ENCODE measurements at regions not wholly inside any gene's neighbourhood (a gene's known extent, or its start where the extent isn't known, plus 50 kb on each side); places are given as distances from the start of the nearest gene placed in this dataset.

DNA sequence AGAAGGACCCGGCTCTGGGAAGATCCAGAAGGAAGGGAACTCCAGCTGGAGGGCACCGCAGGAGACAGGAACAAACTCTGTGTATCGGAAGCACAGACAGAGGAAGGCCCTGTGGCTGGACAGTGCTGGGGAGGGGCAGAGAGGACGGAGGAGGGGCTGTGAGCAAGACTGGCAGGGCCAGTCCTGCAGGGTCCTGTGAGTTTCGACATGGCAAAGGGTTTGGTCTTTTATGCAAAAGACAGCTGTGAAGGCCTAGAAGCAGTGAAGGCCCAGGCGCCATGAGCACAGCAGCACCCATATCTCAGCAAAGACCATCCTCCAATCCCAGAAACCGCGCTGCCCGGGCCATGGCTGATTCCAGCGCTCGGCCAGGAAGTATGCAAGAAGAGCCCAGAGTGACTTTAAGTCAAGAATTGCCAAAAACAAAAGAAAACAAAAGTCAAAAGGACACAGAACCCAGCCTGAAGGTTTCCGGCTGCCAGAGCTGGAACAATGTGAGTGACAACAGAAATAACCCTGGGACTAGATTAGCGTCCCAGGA is 126.5 kb downstream of the NCOR2 start:
- DNase-seq, result no peak

DNA sequence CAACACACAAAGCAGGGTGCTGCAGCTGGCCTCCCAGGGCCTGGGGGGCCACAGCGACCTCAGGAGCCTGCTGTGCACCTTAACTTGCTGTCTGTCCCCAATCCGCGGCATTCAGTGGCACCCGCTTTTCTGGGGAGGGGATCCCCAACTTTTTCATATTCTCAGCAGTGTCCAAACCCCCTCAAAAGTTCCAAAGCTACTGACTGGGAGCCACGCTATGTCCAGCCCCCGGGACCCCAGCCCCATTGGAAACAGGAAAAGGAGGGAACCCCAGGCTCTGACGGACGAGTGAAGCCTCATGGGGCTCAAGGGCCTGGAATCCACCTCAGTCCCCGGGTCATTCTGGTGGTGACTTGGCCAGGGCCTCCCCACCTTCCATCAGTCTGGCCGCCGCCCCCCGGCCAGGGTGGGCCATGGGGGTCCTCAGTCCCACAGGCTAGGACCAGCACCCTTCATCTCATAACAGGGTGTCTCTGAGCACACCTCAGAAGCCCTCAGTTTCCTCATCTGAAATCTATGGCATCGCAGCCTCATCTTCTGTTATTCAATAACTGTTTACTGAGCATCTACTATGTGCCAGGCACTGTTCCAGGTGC is 127.3 kb downstream of the NCOR2 start:
- DNase-seq, result no peak

DNA sequence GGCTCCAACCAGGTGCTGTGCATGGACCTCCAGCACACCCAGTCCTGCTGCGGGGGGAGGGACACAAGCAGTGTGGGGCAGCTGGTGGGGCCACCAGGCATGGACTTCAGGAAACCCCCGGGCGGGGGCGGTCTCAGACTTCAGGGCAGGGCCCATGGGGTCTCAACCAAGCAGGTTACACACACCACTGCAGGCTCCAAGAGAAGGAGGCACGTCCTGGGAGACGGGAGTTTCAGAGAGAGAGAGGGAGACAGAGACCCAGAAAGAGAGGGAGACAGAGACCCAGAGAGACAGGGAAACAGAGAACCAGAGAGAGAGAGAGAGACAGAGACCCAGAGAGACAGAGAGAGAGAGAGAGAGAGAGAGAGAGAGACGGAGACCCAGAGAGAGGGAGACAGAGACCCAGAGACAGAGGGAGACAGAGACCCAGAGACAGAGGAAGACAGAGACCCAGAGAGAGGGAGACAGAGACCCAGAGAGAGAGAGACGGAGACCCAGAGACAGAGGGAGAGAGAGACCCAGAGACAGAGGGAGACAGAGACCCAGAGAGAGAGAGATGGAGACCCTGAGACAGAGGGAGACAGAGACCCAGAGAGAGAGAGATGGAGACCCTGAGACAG is 128.9 kb downstream of the NCOR2 start:
- DNase-seq, result no peak

DNA sequence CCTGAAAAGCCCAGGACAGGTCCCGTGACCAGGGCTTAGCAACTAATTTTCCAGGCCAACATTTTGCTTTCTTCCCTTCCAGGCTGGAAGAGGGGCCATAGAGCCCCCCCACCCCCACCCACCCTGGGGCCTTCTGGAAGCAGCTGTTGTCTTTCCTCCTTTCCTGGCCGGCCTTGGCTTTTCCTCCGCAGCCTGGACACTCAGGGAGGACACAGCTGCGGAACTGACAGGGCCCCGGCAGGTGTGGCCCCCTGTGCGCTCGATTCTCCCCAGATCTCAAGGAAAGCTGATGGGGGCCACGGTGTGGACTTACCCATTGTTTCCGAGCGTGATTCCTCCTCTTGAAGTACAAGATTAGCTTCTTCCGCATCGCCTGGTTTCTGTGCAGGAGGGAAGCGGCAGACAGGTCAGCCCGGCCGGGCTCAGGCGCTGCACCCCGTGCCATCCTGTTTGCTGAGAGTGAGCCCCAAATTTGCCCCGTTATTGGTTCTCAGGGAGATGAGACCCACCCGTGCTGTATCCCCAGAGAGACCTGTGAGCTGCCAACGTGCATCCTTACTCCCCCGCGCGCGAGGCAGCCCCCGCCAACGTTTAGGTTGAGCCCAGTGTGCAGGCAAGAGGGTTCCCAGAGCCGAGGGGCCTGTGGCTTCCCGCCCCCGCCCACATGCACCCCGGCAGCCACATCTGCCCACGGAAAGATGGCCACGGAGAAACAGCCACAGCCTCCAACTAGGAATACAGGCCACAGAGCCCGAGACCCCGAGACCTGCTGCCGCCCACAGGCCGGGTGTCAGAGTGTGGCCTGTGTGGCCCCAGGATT is 129.6 kb downstream of the NCOR2 start:
- no peak for DNase-seq

DNA sequence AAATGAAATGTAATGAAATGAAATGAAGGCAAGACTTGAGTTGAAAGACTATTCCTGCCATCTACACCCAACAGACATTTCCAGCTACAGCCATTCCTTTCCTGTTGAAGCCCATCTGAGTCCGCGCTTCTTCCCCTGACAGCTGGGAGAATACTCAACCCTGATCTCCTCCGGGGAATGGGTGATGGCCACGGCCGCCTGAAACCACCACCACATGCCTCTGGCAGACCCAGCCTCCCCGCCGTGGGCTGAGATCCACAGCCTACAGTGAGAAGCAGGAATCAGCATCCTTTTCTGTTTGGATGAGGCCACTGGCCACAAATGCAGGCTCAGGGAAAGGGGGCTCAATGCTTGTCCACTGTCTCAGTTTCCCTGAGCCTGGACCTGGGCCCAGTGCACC is 130.3 kb downstream of the NCOR2 start:
- DNase-seq, result no peak

DNA sequence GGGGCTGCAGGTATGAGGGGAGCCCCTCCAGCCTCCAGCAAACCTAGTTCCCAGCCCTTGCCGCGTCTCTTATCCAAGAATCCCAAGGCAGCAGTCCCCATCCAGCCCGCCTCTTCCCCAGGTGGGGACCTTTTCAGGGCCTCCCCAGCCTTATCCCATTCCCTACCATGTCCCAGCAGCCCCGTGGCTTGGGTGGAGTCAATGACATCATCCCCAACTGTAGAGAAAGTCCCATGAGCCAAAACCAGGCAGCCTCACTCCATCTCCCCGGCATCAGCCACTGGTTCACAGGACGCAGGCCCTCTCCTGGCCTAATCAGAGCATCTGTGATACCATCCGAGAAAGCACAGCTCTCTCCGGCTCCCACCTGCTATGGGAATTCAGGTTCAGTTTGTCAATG is 131.0 kb downstream of the NCOR2 start:
- DNase-seq, result no peak

DNA sequence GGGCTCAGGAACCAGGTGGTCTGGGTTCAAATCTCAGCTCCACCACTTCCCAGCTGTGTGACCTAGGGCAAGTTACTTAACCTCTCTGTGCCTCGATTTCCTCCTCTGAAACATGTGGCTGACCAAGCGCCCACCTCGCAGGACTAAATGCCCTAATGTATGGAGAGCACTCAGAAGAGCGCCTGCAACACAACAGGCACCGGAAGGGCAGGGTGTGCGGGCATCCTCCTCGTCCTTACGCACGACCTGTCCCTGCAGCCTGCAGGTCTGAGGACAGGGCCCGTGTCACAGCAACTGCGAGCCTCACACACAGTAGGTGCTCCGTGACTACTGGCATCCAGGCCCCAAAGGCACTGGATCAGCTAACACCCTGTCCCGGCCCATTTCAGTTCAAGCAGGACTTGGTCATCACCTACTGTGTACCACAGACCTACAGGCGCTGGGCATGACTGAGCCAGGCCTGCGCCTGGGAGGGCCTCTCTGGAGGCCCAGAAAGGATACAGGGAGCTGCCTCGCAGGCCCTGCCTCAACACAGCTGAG is 131.5 kb downstream of the NCOR2 start:
- no peak for DNase-seq

DNA sequence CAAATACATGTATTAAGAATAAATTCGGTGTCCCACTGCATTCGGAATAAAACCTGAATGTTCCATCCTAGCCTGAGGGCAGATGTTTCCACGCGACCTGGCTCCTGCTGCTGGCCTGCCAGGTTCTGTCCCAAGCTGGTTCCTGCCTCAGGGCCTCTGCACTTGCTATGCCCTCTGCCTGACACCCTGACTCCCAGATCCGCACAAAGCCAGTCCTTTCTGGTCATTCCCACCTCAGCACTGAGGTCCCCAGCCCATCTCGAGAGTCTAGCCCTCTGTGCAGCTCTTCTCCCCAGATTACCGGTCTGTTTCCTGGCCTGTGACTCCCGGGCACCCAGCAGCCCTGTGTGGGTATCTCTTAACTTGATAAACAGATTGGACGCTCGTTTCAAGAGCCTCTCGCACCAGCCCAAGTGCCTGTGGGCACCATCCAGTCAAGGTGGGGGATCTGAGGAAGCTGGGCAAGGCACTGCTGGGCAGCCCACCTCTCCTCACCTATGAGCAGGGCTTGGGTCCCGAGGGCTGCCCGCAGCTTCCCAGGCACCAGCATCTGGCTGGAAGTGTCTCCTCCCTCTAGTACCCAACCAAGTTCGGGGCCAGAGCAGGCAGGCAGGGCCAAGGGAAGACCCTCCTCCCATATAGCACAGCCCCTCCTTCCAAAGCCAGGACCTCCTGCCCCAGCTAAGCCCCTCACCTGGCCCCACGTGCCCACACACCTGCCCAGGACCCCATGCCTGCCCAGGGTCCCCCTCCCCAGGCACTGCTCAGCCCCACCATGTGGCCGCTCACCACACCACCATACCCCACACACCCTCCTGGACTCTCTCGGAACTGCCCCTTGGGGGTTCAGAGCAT is 132.2 kb downstream of the NCOR2 start:
- DNase-seq, result no peak

DNA sequence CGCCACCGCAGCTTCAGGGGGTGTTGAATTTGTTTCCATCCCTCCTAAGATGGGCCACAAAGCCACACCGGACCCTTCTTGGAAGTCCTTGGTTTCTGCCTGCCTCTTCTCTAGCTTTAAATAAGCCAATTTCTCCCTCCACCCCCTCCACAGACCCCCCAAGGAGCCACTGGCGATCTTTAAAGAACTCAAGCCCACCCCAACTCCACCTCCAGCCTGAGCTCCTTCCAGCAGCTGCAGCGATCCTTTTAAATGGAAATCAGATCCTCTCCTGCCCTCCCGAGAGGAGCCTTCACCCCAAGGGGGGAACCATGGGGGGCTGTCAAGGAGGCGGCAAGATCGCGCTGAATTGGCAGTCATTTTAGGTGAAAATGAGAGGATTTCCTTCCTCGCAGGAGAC is 133.1 kb downstream of the NCOR2 start:
- DNase-seq, result no peak

DNA sequence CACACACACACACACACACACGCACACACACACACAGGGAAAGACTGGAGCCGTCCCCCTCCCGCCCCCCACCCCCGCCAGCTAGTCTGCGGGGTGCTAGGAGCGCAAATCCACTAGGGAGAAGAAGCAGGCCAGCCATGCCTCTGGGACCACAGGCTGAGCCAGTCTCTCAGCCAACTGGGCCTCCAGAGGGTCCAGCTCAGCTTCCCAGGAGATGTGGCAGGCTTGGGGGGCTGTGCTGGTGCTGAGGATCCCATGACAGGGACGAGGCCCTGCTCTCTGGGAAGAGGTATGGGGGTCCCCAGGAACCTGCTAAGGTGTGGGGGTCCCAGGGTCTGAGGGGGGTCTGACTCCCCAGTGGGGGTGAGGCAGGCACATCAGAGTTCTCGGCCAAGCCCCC is 133.5 kb downstream of the NCOR2 start:
- no peak for DNase-seq

DNA sequence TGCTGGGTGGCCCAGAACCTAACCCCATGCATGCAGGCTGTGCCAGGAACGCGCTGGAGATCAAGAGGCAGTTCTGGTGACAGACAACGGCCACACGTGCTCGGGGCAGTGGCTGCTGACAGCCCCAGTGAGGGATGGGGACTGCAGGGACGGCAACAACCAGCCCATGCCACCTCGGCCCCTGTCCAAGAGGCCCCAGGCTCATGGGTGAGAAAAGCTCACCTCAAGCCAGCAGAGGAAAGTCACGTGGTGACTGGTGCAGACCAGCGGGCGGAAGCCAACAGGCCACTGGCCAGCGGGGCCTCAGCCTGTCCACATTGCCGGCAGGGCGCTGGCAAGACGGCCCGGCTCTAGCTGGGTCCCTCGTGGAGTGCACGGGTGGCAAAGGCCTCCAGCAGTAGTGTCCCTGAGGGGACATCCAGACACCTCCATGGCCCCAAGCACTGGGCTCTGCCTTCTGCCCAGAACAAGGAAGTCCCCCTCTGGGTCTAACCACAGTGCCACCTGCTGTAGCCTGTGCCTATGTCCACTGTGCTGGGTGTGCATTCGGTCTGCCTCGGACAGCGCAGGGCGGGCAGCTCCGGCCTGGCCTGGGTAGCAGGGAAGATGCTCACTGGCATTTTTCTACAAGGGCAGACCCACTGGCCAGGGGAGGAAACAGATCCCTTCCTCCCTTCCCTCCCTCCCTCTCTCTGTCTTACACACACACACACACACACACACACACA is 134.1 kb downstream of the NCOR2 start:
- DNase-seq, result no peak

DNA sequence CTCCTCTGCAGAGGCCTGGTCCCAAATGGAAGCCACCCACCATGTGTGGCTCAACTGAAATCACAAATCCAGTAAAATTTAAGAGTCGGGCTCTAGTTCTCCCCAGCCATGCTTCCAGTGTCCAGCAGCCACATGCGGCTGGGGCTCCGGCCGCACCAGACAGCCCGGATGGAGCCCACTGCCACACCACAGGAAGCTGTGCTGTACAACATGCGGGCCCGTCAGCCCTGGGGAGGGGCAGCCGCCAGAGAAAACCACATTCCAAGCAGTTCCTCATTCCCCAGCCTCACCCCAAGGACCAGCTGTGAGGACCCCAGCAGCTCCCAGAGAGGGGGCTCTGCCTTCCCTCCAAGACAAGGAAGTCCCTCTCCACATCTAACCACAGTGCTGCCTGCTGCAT is 135.0 kb downstream of the NCOR2 start:
- DNase-seq, result no peak

DNA sequence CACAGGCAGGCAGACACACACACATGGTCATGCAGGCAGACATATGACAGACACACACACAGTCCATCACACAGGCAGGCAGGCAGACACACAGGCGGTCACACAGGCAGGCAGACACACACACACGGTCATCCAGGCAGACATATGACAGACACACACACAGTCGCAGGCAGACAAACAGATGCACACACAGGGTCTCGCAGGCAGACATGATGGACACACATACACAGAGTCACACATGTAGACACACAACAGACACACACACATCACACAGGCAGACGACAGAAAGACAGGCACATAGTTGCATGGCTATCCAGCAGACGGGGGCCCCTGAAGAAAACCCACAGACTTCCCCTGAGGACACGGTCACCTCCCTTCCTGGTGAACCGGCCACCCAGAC is 135.4 kb downstream of the NCOR2 start:
- no peak for DNase-seq

DNA sequence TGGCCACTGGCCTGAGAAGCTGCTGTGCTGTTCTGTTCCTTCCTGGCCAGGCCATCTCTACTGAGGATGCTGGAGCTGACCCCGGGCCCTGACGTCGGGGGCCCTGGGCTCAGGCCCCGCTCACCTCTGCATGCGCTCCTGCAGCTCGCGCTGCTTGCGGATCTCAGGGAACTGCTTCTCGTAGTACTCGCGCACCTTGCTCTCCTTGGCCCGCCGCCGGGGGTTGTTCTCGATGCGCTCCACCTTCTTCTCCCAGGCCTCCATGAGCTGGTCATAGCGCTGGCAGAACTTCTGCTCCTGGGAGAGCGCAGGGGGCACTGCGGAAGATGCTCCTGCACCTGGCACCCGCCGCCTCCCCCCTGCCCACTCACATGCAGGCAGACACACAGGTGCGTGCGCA is 135.6 kb downstream of the RFLNA start:
- no peak for DNase-seq

DNA sequence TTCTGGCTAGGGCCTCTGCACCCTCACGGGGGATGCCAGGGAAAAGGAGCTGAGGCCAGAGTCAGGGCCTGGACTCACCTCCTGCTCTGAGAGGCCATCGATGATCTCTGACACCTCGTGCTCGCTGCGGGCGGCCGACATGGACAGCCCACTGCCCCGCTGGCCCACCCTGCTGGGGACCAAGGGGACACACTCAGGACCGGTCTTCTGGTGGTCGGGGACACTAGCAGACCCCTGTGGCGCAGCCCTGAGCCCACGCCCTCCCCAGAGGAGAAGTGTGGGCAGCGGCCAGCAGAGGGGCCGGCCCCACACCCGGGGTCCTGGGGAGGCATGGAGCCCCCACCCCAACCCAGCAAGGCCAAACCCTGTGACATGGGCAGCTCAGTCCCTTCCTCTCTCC is 134.6 kb downstream of the RFLNA start:
- no peak for DNase-seq

DNA sequence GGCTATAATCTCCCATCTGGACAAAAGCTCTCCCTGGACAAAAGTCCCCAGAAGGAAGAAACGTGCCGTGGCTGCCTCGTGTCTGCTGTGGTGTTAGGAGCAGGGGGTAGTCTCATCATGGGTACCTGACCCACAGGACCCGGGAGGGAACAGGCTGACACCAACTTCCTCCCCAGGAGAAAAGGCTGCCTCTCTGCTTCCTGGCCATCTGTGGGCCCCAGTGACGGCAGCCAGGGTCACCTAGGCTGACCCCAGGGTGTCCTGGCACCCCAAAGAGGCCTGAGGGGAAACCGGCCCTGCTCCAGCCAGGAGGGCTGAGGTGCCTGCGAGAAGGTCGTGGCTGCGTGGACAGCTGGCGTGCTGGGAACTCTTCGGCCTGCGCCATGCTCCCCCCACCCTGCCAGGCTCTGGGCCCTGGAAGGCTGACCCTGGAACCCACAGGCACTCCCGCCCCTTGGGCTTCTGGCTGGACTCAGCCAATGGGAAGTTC is 133.9 kb downstream of the RFLNA start:
- DNase-seq, result no peak

DNA sequence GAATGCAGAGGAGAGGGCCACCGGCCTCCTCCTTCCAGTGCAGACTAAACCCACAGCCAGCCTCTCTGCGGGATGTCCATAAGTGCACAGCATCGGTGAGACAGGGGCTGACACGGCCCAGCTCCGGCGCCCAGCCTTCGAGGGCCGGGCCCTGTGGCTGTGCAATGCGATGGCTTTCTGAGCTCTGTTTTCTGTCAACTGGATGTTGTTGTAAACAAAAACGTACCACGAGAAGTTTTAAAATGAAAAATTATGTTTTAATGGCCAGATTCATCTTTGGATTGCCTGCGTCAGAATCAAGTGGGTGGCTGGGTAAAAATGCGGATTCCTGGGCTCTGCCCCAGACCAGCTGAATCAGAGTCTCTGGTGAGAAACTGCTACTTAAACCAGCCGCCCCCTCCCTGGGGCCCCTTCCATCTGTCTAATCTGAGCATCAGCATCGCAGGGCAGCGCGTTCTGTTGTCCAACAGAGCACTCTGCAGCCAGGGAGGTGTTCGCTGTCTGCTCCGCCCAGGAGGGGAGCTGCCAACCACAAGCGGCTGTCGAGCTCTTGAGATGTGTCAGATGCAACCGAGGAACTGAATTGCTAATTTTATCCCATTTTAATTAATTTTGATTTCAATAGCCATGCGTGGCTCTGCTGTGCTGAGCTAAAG is 133.4 kb downstream of the RFLNA start:
- DNase-seq, result no peak

DNA sequence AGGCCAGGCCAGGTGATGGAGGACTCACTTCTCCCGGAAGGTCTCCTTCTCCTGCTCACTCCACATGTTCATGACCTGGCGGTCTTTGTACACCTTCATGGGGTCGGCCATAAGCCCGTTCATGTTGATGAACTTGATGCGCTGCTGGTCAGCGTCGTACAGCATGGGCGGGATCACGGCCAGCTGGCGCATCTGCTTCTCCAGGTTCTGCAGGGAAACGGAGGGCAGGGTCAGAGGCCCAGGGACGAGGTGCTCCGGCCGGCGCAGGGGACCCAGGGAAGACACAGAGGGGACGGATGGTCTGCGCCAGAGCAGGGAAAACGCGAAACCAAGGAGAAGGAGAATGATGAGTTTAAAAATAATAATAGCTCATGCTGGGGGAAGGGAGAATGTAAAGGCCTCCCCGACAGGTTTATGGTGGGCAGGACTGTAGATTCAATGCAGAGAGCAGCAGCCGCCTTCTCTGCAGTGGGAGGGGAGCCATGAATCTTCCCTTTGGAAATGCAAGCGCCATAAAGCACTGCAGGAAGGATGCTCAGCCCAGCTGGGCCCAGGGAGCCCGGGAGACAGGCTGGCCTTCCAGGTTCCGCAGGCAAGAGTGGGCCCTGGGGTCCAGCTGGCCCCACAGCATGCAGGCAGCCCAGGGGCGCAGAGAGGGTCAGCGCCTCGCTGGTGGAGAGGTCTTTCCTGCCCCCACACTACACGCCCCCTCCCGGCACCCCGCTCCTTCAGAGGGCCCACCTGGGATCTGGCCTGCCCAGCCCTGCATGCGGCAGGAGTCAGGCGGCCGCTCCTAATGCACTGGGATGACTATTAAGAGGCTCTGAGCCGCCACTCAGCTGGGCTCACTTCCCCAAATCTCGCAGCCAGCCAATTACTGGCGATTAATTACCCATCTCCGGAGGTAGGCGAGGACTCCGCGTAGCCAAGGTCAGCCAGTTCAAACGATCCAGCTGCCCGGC is 132.0 kb downstream of the RFLNA start:
- DNase-seq, result no peak

DNA sequence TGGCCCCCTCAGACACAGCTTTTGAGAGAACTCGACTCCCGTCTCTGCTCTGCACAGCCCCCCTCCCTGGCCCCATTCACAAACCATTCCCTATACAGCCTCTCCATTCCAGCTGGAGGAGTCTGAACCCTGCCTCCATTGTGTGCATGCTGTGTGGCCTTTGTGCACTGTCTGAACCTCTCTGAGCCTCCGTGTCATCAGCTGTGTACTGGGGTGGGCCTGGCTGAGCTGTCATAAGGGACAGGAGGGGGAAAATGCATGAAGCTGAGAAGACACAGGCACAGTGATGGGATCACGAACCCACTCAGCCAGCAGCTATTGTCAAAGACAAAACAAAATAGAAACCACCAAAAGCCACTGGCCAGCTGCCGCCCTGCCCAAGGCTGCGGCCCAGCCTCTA is 130.8 kb downstream of the RFLNA start:
- no peak for DNase-seq

DNA sequence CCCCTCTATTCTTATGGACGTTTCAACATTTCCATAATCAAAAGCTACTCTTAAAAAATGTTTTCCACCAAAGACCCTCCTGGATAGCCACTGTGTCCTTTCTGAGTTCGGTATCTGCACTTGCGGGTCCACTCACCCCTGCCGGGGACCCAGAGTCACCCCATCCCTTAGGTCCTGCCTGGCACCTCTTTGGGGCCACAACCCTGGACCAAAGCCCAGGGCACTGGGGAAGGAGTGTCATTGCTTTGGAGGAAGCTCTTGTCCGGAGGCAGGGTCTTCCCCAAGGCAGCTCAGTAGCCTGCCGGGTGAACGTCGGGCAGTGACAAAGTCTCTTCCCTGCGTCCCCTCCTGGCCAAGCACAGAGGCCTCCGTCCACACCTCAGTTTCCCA is 129.6 kb downstream of the RFLNA start:
- no peak for DNase-seq

Measured in activated CD4-positive, alpha-beta T cell treated with anti-CD3 and anti-CD28 coated beads, Interleukin-2, amount 50 U/mL, for 1 hour (primary cell).